SU-DHL-6 (cell line): ENCODE measurements at regions not wholly inside any gene's neighbourhood (a gene's known extent, or its start where the extent isn't known, plus 50 kb on each side); places are given as distances from the start of the nearest gene placed in this dataset.

Experiments used
- EZH2phosphoT487 ChIP-seq: fragments of 200-600 bp; sonication (generic), shearing (Covaris generic); conservative IDR thresholded peaks from 2 replicates; pipeline ENCODE4 v1.6.1; 2018; ENCODE audit warnings: mild to moderate bottlenecking, antibody characterized with exemption, low read length, moderate library complexity, mixed read lengths
- TF ChIP-seq, protein P1 (sequence below): fragments of 200-600 bp; sonication (generic); IDR thresholded peaks from one replicate; pipeline ENCODE4 v1.5.1; 2017; ENCODE audit warnings: antibody characterized with exemption, mild to moderate bottlenecking, low read length, moderate library complexity; ENCODE audit not compliant: insufficient read depth, poor library complexity, severe bottlenecking

DNA sequence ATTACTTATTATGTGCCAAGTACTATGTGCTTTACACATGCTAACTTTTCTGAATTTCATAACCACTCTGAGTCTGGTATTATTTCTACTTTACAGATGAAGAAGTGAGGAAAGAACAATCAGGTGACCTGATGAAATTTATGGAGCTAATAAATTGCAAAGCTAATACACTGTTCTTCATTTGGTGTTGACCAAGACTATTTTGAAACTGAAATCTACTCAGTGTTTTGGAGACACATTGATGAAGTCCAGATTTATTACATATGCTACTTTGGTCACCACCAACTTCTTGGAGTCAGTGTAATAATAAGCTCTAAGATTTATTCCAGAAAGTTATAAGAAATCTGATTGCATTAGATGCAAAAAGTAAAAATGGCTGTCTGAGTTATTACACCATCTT is 637.9 kb downstream of the FAT4 start:
- TF ChIP-seq, protein P1, sequence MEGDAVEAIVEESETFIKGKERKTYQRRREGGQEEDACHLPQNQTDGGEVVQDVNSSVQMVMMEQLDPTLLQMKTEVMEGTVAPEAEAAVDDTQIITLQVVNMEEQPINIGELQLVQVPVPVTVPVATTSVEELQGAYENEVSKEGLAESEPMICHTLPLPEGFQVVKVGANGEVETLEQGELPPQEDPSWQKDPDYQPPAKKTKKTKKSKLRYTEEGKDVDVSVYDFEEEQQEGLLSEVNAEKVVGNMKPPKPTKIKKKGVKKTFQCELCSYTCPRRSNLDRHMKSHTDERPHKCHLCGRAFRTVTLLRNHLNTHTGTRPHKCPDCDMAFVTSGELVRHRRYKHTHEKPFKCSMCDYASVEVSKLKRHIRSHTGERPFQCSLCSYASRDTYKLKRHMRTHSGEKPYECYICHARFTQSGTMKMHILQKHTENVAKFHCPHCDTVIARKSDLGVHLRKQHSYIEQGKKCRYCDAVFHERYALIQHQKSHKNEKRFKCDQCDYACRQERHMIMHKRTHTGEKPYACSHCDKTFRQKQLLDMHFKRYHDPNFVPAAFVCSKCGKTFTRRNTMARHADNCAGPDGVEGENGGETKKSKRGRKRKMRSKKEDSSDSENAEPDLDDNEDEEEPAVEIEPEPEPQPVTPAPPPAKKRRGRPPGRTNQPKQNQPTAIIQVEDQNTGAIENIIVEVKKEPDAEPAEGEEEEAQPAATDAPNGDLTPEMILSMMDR = no peak
- TF ChIP-seq EZH2phosphoT487 = no peak
